ENCODE measurements at regions not wholly inside any gene's neighbourhood (a gene's known extent, or its start where the extent isn't known, plus 50 kb on each side); places are given as distances from the start of the nearest gene placed in this dataset.

DNA sequence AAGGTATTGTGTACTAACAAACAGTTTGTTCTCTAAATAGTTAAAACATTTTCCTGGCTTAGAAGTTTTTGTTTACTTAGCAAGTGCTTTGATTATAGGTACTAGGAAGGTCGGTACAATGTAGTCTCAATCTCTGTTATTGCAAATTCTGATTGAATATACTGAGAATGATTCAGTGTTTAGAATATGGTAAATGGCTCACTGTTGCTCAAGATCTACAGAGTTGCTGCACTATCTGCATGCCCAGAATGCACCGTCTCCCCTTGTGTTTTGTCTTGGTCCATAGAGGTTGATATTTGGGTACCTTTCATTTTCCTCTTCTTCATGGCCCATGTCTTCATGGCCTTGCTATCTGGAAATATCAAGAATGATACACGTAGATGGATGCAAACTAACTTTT, 99.6 kb downstream of the KLF6 start:
- TF ChIP-seq CTCF (IDR thresholded peaks at IDR 0.05) (no peak), EP300 (IDR thresholded peaks at IDR 0.05) (no peak), POLR2A (IDR thresholded peaks at IDR 0.05) (no peak), POLR2AphosphoS5 (IDR thresholded peaks at IDR 0.05) (no peak)

All from stomach (tissue), 4 donors.